ENCODE measurements at regions not wholly inside any gene's neighbourhood (a gene's known extent, or its start where the extent isn't known, plus 50 kb on each side); places are given as distances from the start of the nearest gene placed in this dataset.

- DNase-seq = no peak
Observed at GRCh38 chr12:76216585-76217472, 131.4 kb downstream of the BBS10 start.

DNA sequence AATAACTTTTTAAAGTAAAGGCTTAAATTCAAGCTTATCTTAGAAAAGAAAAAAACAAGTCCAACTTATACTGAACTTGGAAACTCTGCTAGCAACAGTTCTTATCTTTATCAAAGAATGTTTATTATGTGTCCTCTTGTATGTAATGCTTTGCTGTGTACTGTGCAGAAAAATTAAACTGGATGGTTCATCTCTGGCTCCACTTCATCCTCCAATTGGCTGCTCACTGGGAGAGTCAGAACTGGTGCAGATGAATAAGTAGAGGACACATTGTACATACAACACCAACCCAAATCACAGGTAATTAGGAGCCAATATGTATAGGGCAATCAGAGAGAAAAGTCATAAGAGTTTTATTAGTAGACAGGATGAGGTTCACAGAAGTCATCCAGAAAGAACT, 123.6 kb upstream of the NAP1L1 start:
- DNase-seq = no peak

GRCh38 chr12:76206677-76207072, 122.2 kb upstream of the NAP1L1 start:
- no peak for DNase-seq

DNA sequence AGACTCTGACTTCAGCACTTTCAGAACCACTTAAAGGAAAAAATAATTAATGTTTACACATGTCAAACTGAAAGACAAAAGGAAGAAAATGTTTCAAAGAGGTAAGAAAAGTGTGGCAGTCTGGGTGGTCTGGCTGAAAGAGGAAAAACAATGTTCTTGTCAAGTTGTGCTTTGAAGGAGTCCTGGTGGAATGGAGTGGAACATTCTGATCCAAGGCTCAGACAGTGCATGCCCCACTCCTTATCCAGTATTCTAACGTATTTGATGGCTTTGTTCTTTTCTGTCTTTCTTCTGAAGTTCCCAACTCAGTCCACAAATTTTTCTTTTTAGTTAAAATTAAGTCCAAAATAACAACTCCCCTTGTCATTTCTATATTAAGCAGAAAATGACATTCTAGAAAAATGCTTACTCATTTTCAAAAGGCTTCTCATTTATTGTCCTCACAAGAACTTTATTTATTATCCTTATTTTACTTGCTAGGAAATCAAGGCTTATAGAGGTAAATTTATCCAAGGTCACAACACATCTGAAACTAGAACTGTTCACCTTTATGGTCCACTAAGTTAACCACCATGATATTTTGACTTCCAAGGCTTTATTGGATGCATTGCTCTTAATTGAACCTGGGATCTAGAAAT, 121.7 kb upstream of the NAP1L1 start:
- DNase-seq = no peak

GRCh38 chr12:76202621-76203020, 118.1 kb upstream of the NAP1L1 start:
- no peak for DNase-seq

DNA sequence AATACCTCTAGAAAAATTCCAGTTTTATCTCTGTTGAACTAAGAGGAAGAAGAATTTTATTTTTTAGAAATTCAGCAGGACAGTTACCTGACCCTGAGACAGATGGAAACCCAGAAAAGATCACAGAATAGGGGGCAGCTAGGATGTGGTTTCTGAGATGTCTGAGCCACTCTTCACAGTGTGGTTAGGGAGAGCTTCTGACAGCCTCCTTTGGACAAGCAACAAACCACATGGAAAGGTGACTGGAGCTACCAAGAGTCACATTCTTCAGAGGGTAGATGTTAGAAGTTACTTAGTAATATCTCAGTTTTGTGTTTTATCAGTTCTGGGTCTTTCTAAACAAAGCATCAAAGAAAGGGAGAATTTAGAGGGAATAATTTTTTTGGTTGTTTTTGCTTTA, 117.3 kb upstream of the NAP1L1 start:
- no peak for DNase-seq

GRCh38 chr12:76201316-76201715, 116.8 kb upstream of the NAP1L1 start:
- no peak for DNase-seq

GRCh38 chr12:76199808-76200207, 115.3 kb upstream of the NAP1L1 start:
- DNase-seq = no peak

GRCh38 chr12:76198839-76199238, 114.4 kb upstream of the NAP1L1 start:
- DNase-seq = no peak

DNA sequence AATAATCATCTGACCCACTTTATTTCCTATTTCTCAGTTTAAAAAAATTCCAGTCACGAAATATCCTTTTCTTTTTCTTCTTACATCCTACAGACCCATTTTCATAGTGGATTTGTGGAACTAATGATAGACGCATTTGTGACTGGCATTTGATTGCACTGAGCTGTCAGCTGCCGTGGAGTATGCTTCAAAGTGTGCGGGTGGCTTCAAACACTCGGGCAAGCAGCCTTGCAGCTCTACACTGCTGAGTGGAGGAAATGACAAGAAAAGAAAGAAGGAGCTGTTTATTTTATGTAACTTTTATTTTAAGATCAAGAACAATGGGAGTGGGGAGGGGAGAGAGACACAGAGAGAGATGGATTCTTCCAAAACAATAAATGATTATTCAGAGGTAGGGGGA, 112.8 kb upstream of the NAP1L1 start:
- no peak for DNase-seq

- DNase-seq = no peak
Observed at GRCh38 chr12:76195920-76196319, 111.4 kb upstream of the NAP1L1 start.

GRCh38 chr12:76194724-76195123, 110.2 kb upstream of the NAP1L1 start:
- DNase-seq = no peak

DNA sequence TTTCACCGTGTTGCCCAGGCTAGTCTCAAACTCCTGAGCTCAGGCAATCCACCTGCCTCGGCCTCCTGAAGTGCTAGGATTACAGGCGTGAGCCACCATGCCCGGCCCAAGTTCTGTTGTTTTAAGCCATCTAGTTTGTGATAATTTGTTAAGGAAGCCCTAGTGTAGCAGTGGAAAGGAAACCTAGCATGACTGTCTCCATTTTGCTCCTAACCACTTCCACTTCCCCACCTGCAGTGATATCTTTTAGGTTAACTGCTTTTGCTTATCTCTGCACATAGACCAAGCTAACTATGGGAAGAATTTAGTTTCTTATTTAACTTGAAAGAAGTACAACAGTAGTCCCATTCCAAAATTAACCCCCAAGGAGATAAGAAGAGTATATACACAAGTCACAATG, 109.5 kb upstream of the NAP1L1 start:
- DNase-seq = no peak

DNA sequence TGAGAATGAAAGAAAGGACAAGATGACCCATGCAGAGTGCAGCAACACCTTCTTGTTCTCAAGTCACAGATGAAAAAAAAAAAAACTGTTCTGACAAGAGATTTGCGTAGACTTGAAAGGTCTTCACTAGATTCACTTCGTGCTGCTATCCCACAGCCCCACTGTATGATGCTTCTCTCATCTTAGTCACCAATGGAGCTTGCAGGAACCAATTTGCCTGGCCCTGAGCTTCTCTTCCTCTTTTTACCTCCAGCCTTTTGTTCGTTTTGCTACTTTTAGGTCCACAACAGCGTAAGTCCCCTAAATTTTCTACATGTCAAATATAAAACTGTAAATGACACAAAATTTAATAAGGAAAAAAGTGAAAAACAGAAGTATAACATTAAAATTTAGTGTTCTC, 107.9 kb upstream of the NAP1L1 start:
- no peak for DNase-seq

DNA sequence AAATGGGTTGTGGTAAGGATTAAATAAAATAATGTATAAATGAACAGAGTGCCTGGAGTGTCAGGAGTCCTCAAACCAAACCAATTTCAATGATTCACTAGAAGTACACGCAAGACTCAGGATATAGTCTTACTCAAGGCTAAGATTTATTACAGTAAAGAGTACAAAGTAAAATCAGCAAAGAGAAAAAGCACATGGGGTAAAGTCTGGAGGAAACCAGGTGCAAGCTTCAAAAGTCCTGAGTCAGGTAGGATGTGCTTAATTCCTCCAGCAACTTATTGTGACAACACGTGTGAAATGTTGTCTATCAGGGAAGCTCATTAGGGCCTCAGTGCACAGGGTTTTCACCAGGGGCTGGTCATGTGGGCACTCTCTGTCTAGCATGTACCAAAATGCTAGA, 105.8 kb upstream of the NAP1L1 start:
- no peak for DNase-seq

- DNase-seq = no peak
Observed at GRCh38 chr12:76189851-76190250, 105.4 kb upstream of the NAP1L1 start.

GRCh38 chr12:76187177-76187576, 102.7 kb upstream of the NAP1L1 start:
- DNase-seq = no peak

DNA sequence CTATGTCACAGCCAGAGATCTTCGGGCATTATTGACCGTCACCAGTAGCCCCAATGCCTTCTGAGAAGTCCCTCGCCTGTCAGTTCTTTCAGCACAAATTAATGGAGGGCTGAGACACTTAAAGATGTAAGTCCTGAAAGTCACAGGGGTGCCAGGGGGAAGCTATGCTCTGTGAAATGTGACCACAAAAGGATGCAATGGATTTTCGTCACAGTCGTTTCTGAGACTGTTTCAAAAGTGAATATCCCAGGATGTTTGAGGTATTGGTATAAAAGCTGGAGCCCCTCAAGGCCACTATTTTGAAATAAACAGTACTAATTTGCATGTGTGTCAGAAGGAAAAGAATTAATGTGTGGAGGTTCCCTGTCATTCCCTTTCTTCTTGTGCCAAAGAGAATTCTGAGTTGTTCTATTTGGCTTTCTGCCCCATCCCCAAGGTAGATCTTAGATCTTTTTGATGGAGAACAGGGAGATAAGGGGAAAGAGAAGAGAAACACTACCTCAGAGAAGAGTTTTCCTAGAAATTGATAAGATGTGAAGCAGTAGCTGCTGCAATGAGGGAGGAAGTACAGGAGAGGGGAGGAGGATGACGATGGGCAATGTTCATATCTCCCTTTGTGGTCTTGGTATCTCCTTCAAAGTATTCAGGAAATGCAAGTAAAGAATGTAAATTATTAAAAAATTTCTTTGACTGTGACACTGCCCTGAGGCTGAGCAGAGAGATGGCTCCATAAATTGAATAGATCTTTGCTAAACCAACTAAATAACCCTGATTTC, 101.8 kb upstream of the NAP1L1 start:
- DNase-seq = no peak

DNA sequence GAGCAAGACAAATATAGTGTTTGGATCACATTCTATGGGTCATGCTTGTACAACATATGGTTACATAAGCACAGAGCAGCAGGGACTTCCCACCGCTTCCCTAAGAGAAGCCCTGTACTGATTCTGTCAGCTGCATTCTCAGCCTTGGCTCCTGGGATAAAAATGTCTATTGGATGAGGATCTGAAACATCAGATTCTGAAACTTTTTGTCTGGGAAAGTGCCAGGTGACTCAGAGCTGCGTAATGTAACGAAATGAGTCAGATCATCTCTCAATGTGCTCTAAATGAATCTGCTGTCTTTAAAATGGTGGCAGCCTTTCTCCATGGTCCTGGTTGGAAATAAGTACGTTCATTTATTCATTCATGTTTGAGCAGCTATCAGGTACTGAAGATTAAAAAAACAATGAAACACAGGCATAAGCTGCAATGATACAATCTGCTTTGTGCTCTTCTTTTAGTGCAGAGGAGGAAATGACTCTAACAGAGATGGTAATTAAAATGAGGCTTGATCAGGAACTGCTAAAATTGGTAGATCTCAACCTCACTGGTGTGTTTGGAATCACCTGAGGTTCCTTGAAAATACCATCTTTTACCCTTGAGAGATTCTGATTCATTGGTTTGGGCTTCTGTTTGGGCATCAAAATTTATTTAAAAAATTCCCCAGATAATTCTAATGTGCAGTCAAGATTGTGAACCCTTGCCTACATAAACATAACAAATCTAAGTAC, 99.1 kb upstream of the NAP1L1 start:
- DNase-seq = peak; percentile 10

DNA sequence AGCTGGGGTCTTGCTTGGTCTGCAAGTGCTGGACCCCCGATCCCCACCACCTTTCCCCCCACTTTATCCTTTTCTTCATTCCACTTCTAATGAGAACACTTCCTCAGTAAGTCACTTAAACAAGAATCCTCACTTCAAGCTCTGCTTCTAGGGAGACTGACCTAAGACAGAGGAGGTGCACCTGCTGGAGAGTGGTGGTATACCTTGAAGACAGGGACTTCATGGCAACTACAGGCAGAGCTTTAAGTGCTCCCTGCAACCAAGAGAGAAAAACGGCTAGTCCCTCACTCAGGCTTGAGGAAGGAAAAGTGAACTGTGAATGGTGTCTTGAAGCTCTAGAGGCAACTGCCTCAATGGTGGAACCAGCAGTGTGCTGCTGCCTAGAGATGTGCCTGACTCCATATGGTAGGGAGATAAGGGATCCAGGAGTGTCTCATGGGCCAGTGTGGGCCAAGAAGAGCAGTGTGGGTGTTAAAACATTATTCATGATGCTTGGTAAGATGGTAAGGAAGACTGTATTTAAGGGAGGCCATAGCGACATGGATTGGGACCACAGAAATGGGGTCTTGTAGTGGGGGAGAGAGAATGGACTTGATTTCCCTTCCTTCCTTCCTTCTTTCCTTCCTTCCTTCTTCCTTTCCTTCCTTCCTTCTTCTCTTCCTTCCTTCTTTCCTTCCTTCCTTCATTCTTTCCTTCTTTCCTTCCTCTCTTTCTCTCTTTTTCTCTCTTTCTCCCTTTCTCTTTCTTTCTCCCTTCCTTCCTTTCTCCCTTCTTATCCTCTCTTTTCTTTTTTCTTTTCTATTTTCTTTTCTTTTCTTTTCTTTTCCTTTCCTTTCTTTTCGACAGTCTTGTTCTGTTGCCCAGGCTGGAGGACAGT, 96.2 kb upstream of the NAP1L1 start:
- DNase-seq = no peak

- no peak for DNase-seq
Observed at GRCh38 chr12:76178452-76178851, 94.0 kb upstream of the NAP1L1 start.

DNA sequence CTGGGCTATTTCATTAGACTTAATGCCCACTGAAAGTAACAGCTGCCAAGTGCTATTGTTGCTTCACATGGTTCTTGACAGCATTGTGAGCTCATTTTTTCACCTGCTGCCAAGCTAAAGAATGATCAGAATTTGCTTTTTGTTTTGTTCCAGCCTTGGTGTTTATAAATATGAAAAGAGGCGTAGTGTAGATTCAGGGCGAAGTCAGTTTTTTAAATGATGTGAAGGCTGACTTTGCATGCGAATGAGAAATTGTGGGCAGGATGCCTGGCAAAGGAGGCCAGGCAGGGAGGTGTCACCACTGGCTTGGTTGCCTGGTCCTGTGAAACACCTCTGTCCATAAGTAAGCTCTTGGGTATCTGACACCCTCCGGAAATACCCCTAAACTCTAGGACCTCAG, 93.3 kb upstream of the NAP1L1 start:
- DNase-seq = no peak

Data from CD4-positive, alpha-beta T cell treated with Interleukin-12 subunit alpha and Interleukin-12 subunit beta, for 1 hour (primary cell).